ENCODE measurements at regions not wholly inside any gene's neighbourhood (a gene's known extent, or its start where the extent isn't known, plus 50 kb on each side); places are given as distances from the start of the nearest gene placed in this dataset.

GRCh38 chr4:43560047-43560446 lies 667.5 kb downstream of the GRXCR1 start:
- TF ChIP-seq CTCF (IDR thresholded peaks at IDR 0.05 in 2 of 3, conservative IDR thresholded peaks at IDR 0.05 in 1 of 3; ENCODE audit: control insufficient read depth in 2 of 3, extremely low read depth in 1 of 3, insufficient read depth in 1 of 3, low read depth in 3 of 3, low read length in 3 of 3) (no peak), BHLHE40 (IDR thresholded peaks at IDR 0.05; ENCODE audit: borderline replicate concordance in 1 of 2, low read depth in 2 of 2, low read length in 1 of 2) (no peak), POLR2AphosphoS5 (IDR thresholded peaks at IDR 0.05; ENCODE audit: low read length) (no peak), BCLAF1 (IDR thresholded peaks at IDR 0.05) (no peak), EZH2 (IDR thresholded peaks at IDR 0.05; ENCODE audit: borderline replicate concordance, control insufficient read depth, low read depth, low read length) (no peak), ZSCAN29 (IDR thresholded peaks at IDR 0.05) (no peak), EGR1 (IDR thresholded peaks at IDR 0.05; ENCODE audit: borderline replicate concordance in 1 of 2, low read depth in 2 of 2, low read length in 2 of 2) (no peak), NR2F1 (conservative IDR thresholded peaks at IDR 0.05) (no peak), LARP7 (IDR thresholded peaks at IDR 0.05) (no peak), ESRRA (IDR thresholded peaks at IDR 0.05; ENCODE audit: low read length) (no peak), SRF (IDR thresholded peaks at IDR 0.05; ENCODE audit: low read depth in 2 of 2, low read length in 2 of 2) (no peak), ETV6 (conservative IDR thresholded peaks at IDR 0.05 in 1 of 2, IDR thresholded peaks at IDR 0.05 in 1 of 2; ENCODE audit: borderline replicate concordance in 1 of 2, low read depth in 1 of 2) (no peak), KAT2A (conservative IDR thresholded peaks at IDR 0.05; ENCODE audit: control insufficient read depth, low read depth, low read length) (no peak)

All from GM12878 (cell line).